H9 (cell line): ENCODE measurements at regions not wholly inside any gene's neighbourhood (a gene's known extent, or its start where the extent isn't known, plus 50 kb on each side); places are given as distances from the start of the nearest gene placed in this dataset.

Experiments
- DNase-seq: peaks from one replicate; pipeline ENCODE4 v3.0.0-alpha.2; 2017
- H2AFZ ChIP-seq: one replicate; pipeline ENCODE4 v1.6.1; 2013; ENCODE audit warnings: mild to moderate bottlenecking, low read length, control low read depth, moderate library complexity
- H2AK5ac ChIP-seq: 2 replicates; pipeline ENCODE4 v1.6.1; 2013; ENCODE audit warnings: low read length, control low read depth, mixed read lengths; ENCODE audit not compliant: insufficient read length
- H2BK120ac ChIP-seq: one replicate; pipeline ENCODE4 v1.6.1; 2013; ENCODE audit warnings: low read depth, mild to moderate bottlenecking, low read length, control low read depth, inconsistent platforms; ENCODE audit not compliant: poor library complexity, severe bottlenecking
- H2BK12ac ChIP-seq: 2 replicates; pipeline ENCODE4 v1.6.1; 2013; ENCODE audit warnings: low read length, control low read depth, mixed read lengths, low read depth; ENCODE audit not compliant: insufficient read length
- H2BK15ac ChIP-seq: 2 replicates; pipeline ENCODE4 v1.6.1; 2013; ENCODE audit warnings: low read depth, low read length, control low read depth
- H2BK20ac ChIP-seq: one replicate; pipeline ENCODE4 v1.6.1; 2013; ENCODE audit warnings: low read depth, mild to moderate bottlenecking, low read length, control low read depth, inconsistent platforms; ENCODE audit not compliant: poor library complexity, severe bottlenecking
- H2BK5ac ChIP-seq: 2 replicates; pipeline ENCODE4 v1.6.1; 2013; ENCODE audit warnings: low read length, control low read depth, mixed read lengths; ENCODE audit not compliant: insufficient read length
- H3K14ac ChIP-seq: 2 replicates; pipeline ENCODE4 v1.6.1; 2013; ENCODE audit warnings: low read length, control low read depth; ENCODE audit not compliant: insufficient read depth
- H3K18ac ChIP-seq: 2 replicates; pipeline ENCODE4 v1.6.1; 2013; ENCODE audit warnings: low read depth, mild to moderate bottlenecking, mixed read lengths, low read length, control low read depth; ENCODE audit not compliant: insufficient read length
- H3K23ac ChIP-seq: 2 replicates; pipeline ENCODE4 v1.6.1; 2013; ENCODE audit warnings: low read length, control low read depth, mixed read lengths, low read depth; ENCODE audit not compliant: insufficient read length
- H3K23me2 ChIP-seq: 2 replicates; pipeline ENCODE4 v1.6.1; 2013; ENCODE audit warnings: low read depth, mild to moderate bottlenecking, mixed read lengths, low read length, control low read depth; ENCODE audit not compliant: insufficient read length, poor library complexity, severe bottlenecking
- H3K27ac ChIP-seq: 2 replicates; pipeline ENCODE4 v1.5.1; 2013; ENCODE audit warnings: low read length, control low read depth, mixed read lengths, low read depth; ENCODE audit not compliant: insufficient read length
- H3K27me3 ChIP-seq: 2 replicates; pipeline ENCODE4 v1.6.1; 2013; ENCODE audit warnings: low read length, control low read depth, inconsistent platforms; ENCODE audit not compliant: insufficient read depth
- H3K4ac ChIP-seq: 2 replicates; pipeline ENCODE4 v1.6.1; 2013; ENCODE audit warnings: low read depth, mild to moderate bottlenecking, control low read depth, inconsistent platforms, low read length, moderate library complexity
- H3K4me1 ChIP-seq: 2 replicates; pipeline ENCODE4 v1.6.1; 2013; ENCODE audit warnings: low read length, control low read depth, inconsistent platforms; ENCODE audit not compliant: insufficient read depth
- H3K4me2 ChIP-seq: 2 replicates; pipeline ENCODE4 v1.6.1; 2013; ENCODE audit warnings: low read length, control low read depth, mixed read lengths; ENCODE audit not compliant: insufficient read length, insufficient read depth
- H3K56ac ChIP-seq: 2 replicates; pipeline ENCODE4 v1.6.1; 2013; ENCODE audit warnings: low read depth, mild to moderate bottlenecking, mixed read lengths, low read length, control low read depth; ENCODE audit not compliant: insufficient read length
- H3K79me1 ChIP-seq: 2 replicates; pipeline ENCODE4 v1.6.1; 2013; ENCODE audit warnings: low read depth, mild to moderate bottlenecking, moderate library complexity, low read length, control low read depth, inconsistent platforms; ENCODE audit not compliant: insufficient read depth, poor library complexity, severe bottlenecking
- H3K79me2 ChIP-seq: 2 replicates; pipeline ENCODE4 v1.6.1; 2013; ENCODE audit warnings: low read length, control low read depth, inconsistent platforms; ENCODE audit not compliant: insufficient read depth
- H3K9ac ChIP-seq: 2 replicates; pipeline ENCODE4 v1.6.1; 2013; ENCODE audit warnings: low read length, control low read depth, mixed read lengths; ENCODE audit not compliant: insufficient read length; ENCODE audit errors: extremely low read depth
- H3K9me3 ChIP-seq: one replicate; pipeline ENCODE4 v1.6.1; 2013; ENCODE audit warnings: low read depth, low read length, inconsistent platforms; ENCODE audit not compliant: control insufficient read depth
- H3T11ph ChIP-seq: one replicate; pipeline ENCODE4 v1.6.1; 2013; ENCODE audit warnings: mild to moderate bottlenecking, low read length, control low read depth, inconsistent platforms
- H4K20me1 ChIP-seq: one replicate; pipeline ENCODE4 v1.6.1; 2013; ENCODE audit not compliant: control insufficient read depth, insufficient read length, insufficient read depth
- H4K5ac ChIP-seq: 2 replicates; pipeline ENCODE4 v1.6.1; 2013; ENCODE audit warnings: low read depth, mild to moderate bottlenecking, mixed read lengths, low read length, control low read depth; ENCODE audit not compliant: insufficient read length
- H4K8ac ChIP-seq: replicated peaks from 2 replicates; pipeline ENCODE4 v1.6.1; 2013; ENCODE audit warnings: low read length, control low read depth, mixed read lengths, low read depth; ENCODE audit not compliant: insufficient read length
- H4K91ac ChIP-seq: 2 replicates; pipeline ENCODE4 v1.6.1; 2013; ENCODE audit warnings: low read depth, mild to moderate bottlenecking, moderate library complexity, mixed read lengths, low read length, control low read depth; ENCODE audit not compliant: insufficient read length
- H3K27ac Mint-ChIP-seq, 3 experiments: 2 replicates in 2 of 3; 3 replicates in 1 of 3; pipeline ENCODE4 v1.8.0; 2020 to 2021; ENCODE audit warnings: mixed read lengths in 3 of 3, mild to moderate bottlenecking in 1 of 3, moderate library complexity in 1 of 3
- H3K27me3 Mint-ChIP-seq: 2 replicates; pipeline ENCODE4 v1.8.0; 2021; ENCODE audit warnings: low read depth, mild to moderate bottlenecking, moderate library complexity, mixed read lengths
- H3K36me3 Mint-ChIP-seq, 3 experiments: 2 replicates in 2 of 3; 3 replicates in 1 of 3; pipeline ENCODE4 v1.8.0; 2020 to 2021; ENCODE audit warnings: low read depth in 3 of 3, mixed read lengths in 3 of 3; ENCODE audit not compliant: insufficient read depth in 1 of 3
- H3K4me1 Mint-ChIP-seq, 2 experiments: 2 replicates each; pipeline ENCODE4 v1.8.0; 2020; ENCODE audit warnings: mixed read lengths in 2 of 2
- H3K4me3 Mint-ChIP-seq, 2 experiments: 2 replicates in 1 of 2; 3 replicates in 1 of 2; pipeline ENCODE4 v1.8.0; 2020 to 2021; ENCODE audit warnings: mild to moderate bottlenecking in 2 of 2, mixed read lengths in 2 of 2, moderate library complexity in 1 of 2
- H3K9me3 Mint-ChIP-seq, 2 experiments: 2 replicates in 1 of 2; 3 replicates in 1 of 2; pipeline ENCODE4 v1.8.0; 2020; ENCODE audit warnings: mild to moderate bottlenecking in 2 of 2, mixed read lengths in 2 of 2, moderate library complexity in 1 of 2
- WGBS: extraction: QIAGEN DNeasy Blood & Tissue Kit; methylation state at CpG from one replicate; pipeline ENCODE4 v1.1.7; 2013; ENCODE audit warnings: missing lambda C conversion rate, low lambda C conversion rate, mixed read lengths; ENCODE audit not compliant: insufficient read length; ENCODE audit errors: extremely low coverage; 5-methylcytosine and 5-hydroxymethylcytosine counted together
- TF ChIP-seq, protein P1 (sequence below): fragments of 200-600 bp; sonication (generic); conservative IDR thresholded peaks from 3 replicates; pipeline ENCODE4 v1.8.0; 2021; ENCODE audit warnings: antibody characterized with exemption, mild to moderate bottlenecking

DNA sequence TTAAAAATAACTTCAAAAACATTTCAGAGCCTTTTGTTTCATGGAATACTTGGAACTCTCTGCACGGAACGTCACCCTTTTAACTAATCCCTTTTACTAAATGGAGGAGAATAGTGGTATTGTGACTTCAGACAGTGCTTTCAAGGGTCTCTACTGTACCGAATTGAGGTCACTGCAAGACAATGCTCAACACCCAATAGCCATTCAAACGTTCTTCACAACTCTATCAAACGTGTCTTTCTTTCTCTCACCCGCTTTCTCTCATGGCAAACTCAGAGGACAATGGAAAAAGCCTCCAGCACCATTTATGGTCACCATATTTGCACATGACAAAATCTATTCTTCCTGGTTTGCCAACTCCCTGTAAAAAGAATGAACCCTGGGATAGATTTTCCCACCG is 132.1 kb upstream of the SOX5 start:
- Histone ChIP-seq H3K79me2 (no peaks in the 10 kb centered on the region), H3K79me1 (no peaks in the 10 kb centered on the region), H3K27me3 (no peaks in the 10 kb centered on the region), H4K5ac (no peak overlapping the region), H2BK12ac (no peak overlapping the region), H3K56ac (no peak overlapping the region), H4K91ac (no peak overlapping the region), H4K20me1 (no peaks in the 10 kb centered on the region), H3K14ac (no peak overlapping the region), H2AFZ (no peak overlapping the region), H3K4ac (no peak overlapping the region), H3K23ac (no peak overlapping the region), H2BK120ac (no peak overlapping the region), H2BK20ac (no peak overlapping the region), H3K27ac (no peak overlapping the region), H4K8ac (no peak overlapping the region), H3K4me1 (no peaks in the 10 kb centered on the region; the same call in 1 of the 2 replicates), H2BK5ac (no peak overlapping the region), H2BK15ac (no peak overlapping the region), H2AK5ac (no peak overlapping the region), H3K9me3 (no peaks in the 10 kb centered on the region), H3T11ph (no peak overlapping the region), H3K18ac (no peak overlapping the region), H3K4me2 (no peak overlapping the region), H3K23me2 (no peaks in the 10 kb centered on the region), H3K9ac (no peak overlapping the region)
- Mint-ChIP-seq H3K27me3 (no peaks in the 10 kb centered on the region), H3K4me3 (no peak overlapping the region), H3K9me3 (no peaks in the 10 kb centered on the region), H3K36me3 (no peaks in the 10 kb centered on the region), H3K27ac (no peak overlapping the region), H3K4me1 (peaks cover 6% of the 10 kb centered on the region in 2 experiments; a peak in 3 of 4 replicates)
- TF ChIP-seq, protein P1, sequence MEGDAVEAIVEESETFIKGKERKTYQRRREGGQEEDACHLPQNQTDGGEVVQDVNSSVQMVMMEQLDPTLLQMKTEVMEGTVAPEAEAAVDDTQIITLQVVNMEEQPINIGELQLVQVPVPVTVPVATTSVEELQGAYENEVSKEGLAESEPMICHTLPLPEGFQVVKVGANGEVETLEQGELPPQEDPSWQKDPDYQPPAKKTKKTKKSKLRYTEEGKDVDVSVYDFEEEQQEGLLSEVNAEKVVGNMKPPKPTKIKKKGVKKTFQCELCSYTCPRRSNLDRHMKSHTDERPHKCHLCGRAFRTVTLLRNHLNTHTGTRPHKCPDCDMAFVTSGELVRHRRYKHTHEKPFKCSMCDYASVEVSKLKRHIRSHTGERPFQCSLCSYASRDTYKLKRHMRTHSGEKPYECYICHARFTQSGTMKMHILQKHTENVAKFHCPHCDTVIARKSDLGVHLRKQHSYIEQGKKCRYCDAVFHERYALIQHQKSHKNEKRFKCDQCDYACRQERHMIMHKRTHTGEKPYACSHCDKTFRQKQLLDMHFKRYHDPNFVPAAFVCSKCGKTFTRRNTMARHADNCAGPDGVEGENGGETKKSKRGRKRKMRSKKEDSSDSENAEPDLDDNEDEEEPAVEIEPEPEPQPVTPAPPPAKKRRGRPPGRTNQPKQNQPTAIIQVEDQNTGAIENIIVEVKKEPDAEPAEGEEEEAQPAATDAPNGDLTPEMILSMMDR: no peak
- DNase-seq: no peak
- no CpG with 5 or more reads among the region's 7 CpGs for WGBS
